ENCODE measurements at regions not wholly inside any gene's neighbourhood (a gene's known extent, or its start where the extent isn't known, plus 50 kb on each side); places are given as distances from the start of the nearest gene placed in this dataset.
A peak's percentile ranks its signal among the peaks of the same experiment; 100 is the strongest.
"Not testable (repeated sequence)": the region's sequence is repeated elsewhere in the genome, so short reads cannot be mapped to it uniquely, and the experiment has no call there.

GRCh38 chr6:85348643-85349042, 101.2 kb upstream of the NT5E start:
- H3K4me3 Mint-ChIP-seq = no peak overlapping the region
- H3K4me1 Mint-ChIP-seq = no peaks in the 10 kb centered on the region
- no peaks in the 10 kb centered on the region for H3K36me3 Mint-ChIP-seq
- no peaks in the 10 kb centered on the region for H3K9me3 Mint-ChIP-seq (ENCODE audit: low read depth)
- H3K27me3 Mint-ChIP-seq = peaks cover 16% of the 10 kb centered on the region
- CTCF ChIA-PET = no interaction called here
- H3K27ac Mint-ChIP-seq = no peak overlapping the region
- DNase-seq (no peak), ATAC-seq (no peak)

- Mint-ChIP-seq H3K9me3 (ENCODE audit: low read depth) (no peaks in the 10 kb centered on the region), H3K36me3 (no peaks in the 10 kb centered on the region), H3K27me3 (peaks cover 19% of the 10 kb centered on the region), H3K27ac (no peak overlapping the region), H3K4me1 (no peaks in the 10 kb centered on the region), H3K4me3 (no peak overlapping the region)
- DNase-seq (no peak), ATAC-seq (no peak)
- CTCF ChIA-PET = interaction anchor here (1.0 kb wide), 1 partner anchor 135 kb away, joined by 3 read pairs; no protein-coding TSS in a partner anchor
These were observed 102.1 kb upstream of the NT5E start for GRCh38 chr6:85347812-85348211.

- Mint-ChIP-seq H3K36me3 (no peaks in the 10 kb centered on the region), H3K4me3 (no peak overlapping the region), H3K27ac (no peak overlapping the region), H3K9me3 (ENCODE audit: low read depth) (no peaks in the 10 kb centered on the region), H3K4me1 (no peaks in the 10 kb centered on the region), H3K27me3 (peaks cover 26% of the 10 kb centered on the region)
- ATAC-seq (no peak), DNase-seq (no peak)
- CTCF ChIA-PET = interaction anchor here (1.1 kb wide), 1 partner anchor 136 kb away, joined by 4 read pairs; no protein-coding TSS in a partner anchor
These were observed 103.7 kb upstream of the NT5E start for GRCh38 chr6:85346196-85346595.

GRCh38 chr6:85344996-85345395, 104.9 kb upstream of the NT5E start:
- no peak overlapping the region for H3K27ac Mint-ChIP-seq
- peaks cover 26% of the 10 kb centered on the region for H3K27me3 Mint-ChIP-seq
- no peaks in the 10 kb centered on the region for H3K9me3 Mint-ChIP-seq (ENCODE audit: low read depth)
- no peaks in the 10 kb centered on the region for H3K36me3 Mint-ChIP-seq
- ATAC-seq (no peak), DNase-seq (no peak)
- no peak overlapping the region for H3K4me3 Mint-ChIP-seq
- no peaks in the 10 kb centered on the region for H3K4me1 Mint-ChIP-seq
- CTCF ChIA-PET = no interaction called here

GRCh38 chr6:85343428-85343827, 106.5 kb upstream of the NT5E start:
- ATAC-seq (no peak), DNase-seq (no peak)
- no peaks in the 10 kb centered on the region for H3K4me1 Mint-ChIP-seq
- H3K27me3 Mint-ChIP-seq = peaks cover 21% of the 10 kb centered on the region
- H3K36me3 Mint-ChIP-seq = no peaks in the 10 kb centered on the region
- H3K27ac Mint-ChIP-seq = no peak overlapping the region
- CTCF ChIA-PET = interaction anchor here (1.1 kb wide), 1 partner anchor 183 kb away, joined by 4 read pairs; no protein-coding TSS in a partner anchor
- no peak overlapping the region for H3K4me3 Mint-ChIP-seq
- no peaks in the 10 kb centered on the region for H3K9me3 Mint-ChIP-seq (ENCODE audit: low read depth)

GRCh38 chr6:85329196-85329595, 120.7 kb upstream of the NT5E start:
- no peak for ATAC-seq
- no peak for DNase-seq
- Mint-ChIP-seq H3K9me3 (ENCODE audit: low read depth) (no peaks in the 10 kb centered on the region), H3K4me3 (no peak overlapping the region), H3K4me1 (no peaks in the 10 kb centered on the region), H3K27me3 (peaks cover 20% of the 10 kb centered on the region), H3K36me3 (no peaks in the 10 kb centered on the region), H3K27ac (no peak overlapping the region)
- CTCF ChIA-PET = no interaction called here

- not testable (repeated sequence) for H3K27ac Mint-ChIP-seq; H3K4me1 Mint-ChIP-seq; H3K27me3 Mint-ChIP-seq; ATAC-seq; H3K9me3 Mint-ChIP-seq (ENCODE audit: low read depth); H3K4me3 Mint-ChIP-seq; H3K36me3 Mint-ChIP-seq; DNase-seq
- CTCF ChIA-PET = interaction anchor here (1.9 kb wide), 1 partner anchor 10 kb away, joined by 4 read pairs; no protein-coding TSS in a partner anchor
These were observed 124.1 kb upstream of the NT5E start for GRCh38 chr6:85325811-85326210.

GRCh38 chr6:85323435-85324040, 126.3 kb upstream of the NT5E start:
- Mint-ChIP-seq H3K36me3 (no peaks in the 10 kb centered on the region), H3K4me1 (no peaks in the 10 kb centered on the region), H3K27ac (no peak overlapping the region), H3K9me3 (ENCODE audit: low read depth) (no peaks in the 10 kb centered on the region), H3K4me3 (no peak overlapping the region), H3K27me3 (no peaks in the 10 kb centered on the region)
- CTCF ChIA-PET = interaction anchor here (1.0 to 2.0 kb wide), 8 partner anchors 87 to 1708 kb away, joined by 3 to 6 read pairs (median 4); no protein-coding TSS in a partner anchor
- ATAC-seq = peak; percentile 58
- DNase-seq = peak; percentile 81

- H3K36me3 Mint-ChIP-seq = no peaks in the 10 kb centered on the region
- no peaks in the 10 kb centered on the region for H3K4me1 Mint-ChIP-seq
- no peak overlapping the region for H3K4me3 Mint-ChIP-seq
- H3K27ac Mint-ChIP-seq = no peak overlapping the region
- peaks cover 1% of the 10 kb centered on the region for H3K9me3 Mint-ChIP-seq (ENCODE audit: low read depth)
- H3K27me3 Mint-ChIP-seq = no peaks in the 10 kb centered on the region
- CTCF ChIA-PET = interaction anchor here (1.1 to 2.0 kb wide), 6 partner anchors 86 to 1437 kb away, joined by 4 to 6 read pairs (median 5); no protein-coding TSS in a partner anchor
- ATAC-seq (no peak), DNase-seq (no peak)
These were observed 127.3 kb upstream of the NT5E start for GRCh38 chr6:85322446-85323105.

GRCh38 chr6:85321906-85322305, 128.0 kb upstream of the NT5E start:
- Mint-ChIP-seq H3K27me3 (no peaks in the 10 kb centered on the region), H3K36me3 (no peaks in the 10 kb centered on the region), H3K27ac (no peak overlapping the region), H3K9me3 (ENCODE audit: low read depth) (peaks cover 3% of the 10 kb centered on the region), H3K4me1 (no peaks in the 10 kb centered on the region), H3K4me3 (no peak overlapping the region)
- CTCF ChIA-PET = no interaction called here
- no peak for DNase-seq
- ATAC-seq = no peak

- ATAC-seq (no peak), DNase-seq (no peak)
- Mint-ChIP-seq H3K4me1 (no peaks in the 10 kb centered on the region), H3K36me3 (no peaks in the 10 kb centered on the region), H3K4me3 (no peak overlapping the region), H3K27me3 (no peaks in the 10 kb centered on the region), H3K27ac (no peak overlapping the region), H3K9me3 (ENCODE audit: low read depth) (peaks cover 3% of the 10 kb centered on the region)
- CTCF ChIA-PET = interaction anchor here (0.8 kb wide), 1 partner anchor 15 kb away, joined by 3 read pairs; no protein-coding TSS in a partner anchor
These were observed 135.3 kb upstream of the NT5E start for GRCh38 chr6:85314586-85314985.

GRCh38 chr6:85300581-85300980, 149.3 kb upstream of the NT5E start:
- Mint-ChIP-seq H3K27ac (no peak overlapping the region), H3K27me3 (peaks cover 5% of the 10 kb centered on the region), H3K4me1 (no peaks in the 10 kb centered on the region), H3K36me3 (no peaks in the 10 kb centered on the region), H3K9me3 (ENCODE audit: low read depth) (no peaks in the 10 kb centered on the region), H3K4me3 (no peak overlapping the region)
- ATAC-seq (no peak), DNase-seq (no peak)
- CTCF ChIA-PET = no interaction called here

- H3K4me3 Mint-ChIP-seq = no peak overlapping the region
- H3K27ac Mint-ChIP-seq = no peak overlapping the region
- H3K27me3 Mint-ChIP-seq = peaks cover 5% of the 10 kb centered on the region
- H3K4me1 Mint-ChIP-seq = no peaks in the 10 kb centered on the region
- H3K9me3 Mint-ChIP-seq (ENCODE audit: low read depth) = no peaks in the 10 kb centered on the region
- CTCF ChIA-PET = no interaction called here
- DNase-seq = no peak
- H3K36me3 Mint-ChIP-seq = no peaks in the 10 kb centered on the region
- no peak for ATAC-seq
These were observed 151.3 kb upstream of the NT5E start for GRCh38 chr6:85298553-85298952.

- CTCF ChIA-PET = no interaction called here
- no peak for DNase-seq
These were observed 158.6 kb upstream of the NT5E start for GRCh38 chr6:85291326-85291725.

More at GRCh38 chr6:85291326-85291725, 158.6 kb upstream of the NT5E start:
- Mint-ChIP-seq H3K9me3 (ENCODE audit: low read depth) (no peaks in the 10 kb centered on the region), H3K27ac (no peak overlapping the region), H3K4me1 (no peaks in the 10 kb centered on the region), H3K4me3 (no peak overlapping the region), H3K27me3 (no peaks in the 10 kb centered on the region), H3K36me3 (no peaks in the 10 kb centered on the region)
- no peak for ATAC-seq

Data from activated CD8-positive, alpha-beta memory T cell treated with anti-CD3 and anti-CD28 coated beads, Interleukin-2, amount 10 ng/mL, durations not matched to agents 7 days and 5 days (primary cell).